Mucosa of descending colon (tissue), 3 donors: ENCODE measurements at regions not wholly inside any gene's neighbourhood (a gene's known extent, or its start where the extent isn't known, plus 50 kb on each side); places are given as distances from the start of the nearest gene placed in this dataset.
A peak's percentile ranks its signal among the peaks of the same experiment; 100 is the strongest.

ENCODE experiments used
- ATAC-seq: fragments of 200-7000 bp; cut with Tn5 transposase; one replicate; pipeline ENCODE4 v1.9.1; 2020; ENCODE audit warnings: mild to moderate bottlenecking, moderate library complexity
- DNase-seq, 3 donors: peaks; one replicate each; pipeline ENCODE4 v3.0.0-alpha.2; 2020
- H3K36me3 ChIP-seq: fragments of 200-600 bp; one replicate; pipeline ENCODE4 v1.8.0; 2021; ENCODE audit warnings: low read depth, mild to moderate bottlenecking
- H3K4me1 ChIP-seq: fragments of 200-600 bp; one replicate; pipeline ENCODE4 v1.8.0; 2021; ENCODE audit warnings: low read depth, mild to moderate bottlenecking
- H3K4me3 ChIP-seq: fragments of 200-600 bp; one replicate; pipeline ENCODE4 v1.8.0; 2021; ENCODE audit warnings: mild to moderate bottlenecking
- H3K9me3 ChIP-seq: fragments of 200-600 bp; one replicate; pipeline ENCODE4 v1.8.0; 2021; ENCODE audit warnings: mild to moderate bottlenecking
- CTCF ChIP-seq: fragments of 200-600 bp; IDR thresholded peaks from one replicate; pipeline ENCODE4 v1.8.0; 2022; ENCODE audit warnings: antibody characterized with exemption, mild to moderate bottlenecking
- intact Hi-C, 2 donors: fragments of 100-400 bp; cut with DNase I in 1 of 2; cut with micrococcal nuclease in 1 of 2; formaldehyde crosslinking; loops; one replicate each; pipeline versions ENCODE4 v1.11.0 to v1.11.1; 2022; cut with DNase I, micrococcal nuclease
- donor health status: DM: no; HTN: no; CAD: no; lungs with moderate emphysema.
- donor health status: DM: no; HTN: no; CAD: no.
- donor health status: DM: no; HTN: yes; CAD: no.

GRCh38 chr4:140252141-140252741 is 98.3 kb upstream of the MAML3 start:
- Histone ChIP-seq H3K4me3 (peak overlapping the region; percentile 12), H3K4me1 (peaks cover 3% of the 10 kb centered on the region), H3K9me3 (no peaks in the 10 kb centered on the region), H3K36me3 (no peaks in the 10 kb centered on the region)
- TF ChIP-seq CTCF, result no peak
- peak; percentile 63 for ATAC-seq
- intact Hi-C loops, result loop anchor here (5.0 kb wide), 3 partner anchors 100 to 515 kb away; partner anchors contain the start of gene MAML3 (in 2 of the 2)
- DNase-seq, result peak; percentile 58 to 70 (median 65)

- H3K4me3 ChIP-seq, result no peak overlapping the region
- no peaks in the 10 kb centered on the region for H3K9me3 ChIP-seq
- peaks cover 3% of the 10 kb centered on the region for H3K4me1 ChIP-seq
- no peaks in the 10 kb centered on the region for H3K36me3 ChIP-seq
- no peak for TF ChIP-seq CTCF
- intact Hi-C loops, result loop anchor here (5.0 kb wide), 3 partner anchors 99 to 514 kb away; partner anchors contain the start of gene MAML3 (in 2 of the 2)
- ATAC-seq (no peak), DNase-seq (no peak)
Observed at GRCh38 chr4:140251571-140251970, 97.6 kb upstream of the MAML3 start.

DNA sequence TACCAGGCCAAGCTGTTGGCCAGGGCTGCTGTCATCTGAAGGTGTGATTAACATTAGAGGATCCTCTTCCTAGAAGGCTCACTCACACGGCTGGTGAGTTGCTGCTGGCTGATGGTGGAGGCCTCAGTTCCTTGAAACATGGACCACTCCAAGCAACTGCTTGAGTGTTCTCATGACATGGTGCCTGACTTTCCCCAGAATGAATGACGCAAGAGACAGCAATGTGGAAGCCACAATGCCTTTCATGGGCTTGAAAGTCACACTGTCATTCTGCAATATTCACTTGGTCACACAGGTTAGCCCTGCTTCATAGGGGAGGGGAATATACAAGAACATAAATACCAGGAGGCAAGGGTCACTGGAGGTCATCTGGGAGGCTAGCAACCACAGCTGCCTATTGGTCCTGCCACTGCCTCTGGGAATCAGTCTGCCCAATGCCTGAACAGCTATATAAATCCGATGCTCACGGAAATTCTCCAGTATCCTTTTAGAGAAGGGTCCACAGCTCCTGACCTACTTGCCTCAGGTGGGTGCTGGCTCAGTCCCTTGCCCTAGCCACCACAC is 97.1 kb upstream of the MAML3 start:
- H3K4me1 ChIP-seq, result peaks cover 3% of the 10 kb centered on the region
- no peaks in the 10 kb centered on the region for H3K36me3 ChIP-seq
- no peak for TF ChIP-seq CTCF
- intact Hi-C loops, result loop anchor here (5.0 kb wide), 3 partner anchors 99 to 514 kb away; partner anchors contain the start of gene MAML3 (in 2 of the 2)
- ATAC-seq (no peak), DNase-seq (no peak)
- H3K9me3 ChIP-seq, result no peaks in the 10 kb centered on the region
- H3K4me3 ChIP-seq, result no peak overlapping the region

DNA sequence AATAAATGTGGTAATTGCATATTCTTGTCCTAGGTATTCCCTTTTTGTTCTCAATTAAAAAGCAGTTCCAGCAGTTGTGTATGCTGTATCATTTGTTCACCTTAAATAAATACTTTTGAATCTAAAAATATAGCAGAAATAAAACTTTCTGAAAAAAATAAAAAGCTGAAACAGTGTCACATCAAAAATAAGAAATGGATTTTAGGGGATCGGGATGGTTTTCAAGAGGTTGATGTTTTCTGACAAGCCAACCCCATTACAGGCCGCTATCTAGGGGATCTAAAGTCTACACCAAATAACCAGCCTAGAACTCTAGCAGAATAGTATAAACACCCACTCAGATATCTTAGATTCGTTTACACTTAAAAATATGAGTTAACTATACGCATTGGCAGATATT is 95.4 kb upstream of the MAML3 start:
- intact Hi-C loops, result no loop called here
- DNase-seq (no peak), ATAC-seq (no peak)
- Histone ChIP-seq H3K4me3 (no peak overlapping the region), H3K9me3 (no peaks in the 10 kb centered on the region), H3K4me1 (peaks cover 3% of the 10 kb centered on the region), H3K36me3 (no peaks in the 10 kb centered on the region)
- TF ChIP-seq CTCF, result no peak

DNA sequence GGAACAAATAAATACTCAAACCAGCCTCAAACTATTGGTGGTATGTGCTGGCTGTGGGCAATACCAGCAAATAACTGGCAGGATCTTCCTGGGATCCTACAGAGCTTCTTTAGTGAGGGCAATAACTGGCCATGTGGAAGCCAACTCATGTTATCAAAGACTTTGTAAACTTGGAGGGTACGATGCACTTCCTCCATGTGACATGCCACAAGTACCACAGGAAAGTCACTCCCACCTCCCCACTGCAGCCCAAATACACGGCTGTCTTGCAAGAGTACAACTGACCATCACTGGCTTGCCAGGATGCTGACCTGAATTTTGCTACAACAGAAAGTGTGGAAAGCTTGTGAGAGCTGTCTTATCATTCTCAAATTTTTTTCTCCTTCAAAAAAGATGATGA is 93.3 kb upstream of the MAML3 start:
- no peak for TF ChIP-seq CTCF
- Histone ChIP-seq H3K4me1 (peaks cover 9% of the 10 kb centered on the region), H3K36me3 (no peaks in the 10 kb centered on the region), H3K4me3 (no peak overlapping the region), H3K9me3 (no peaks in the 10 kb centered on the region)
- no peak for DNase-seq
- intact Hi-C loops, result no loop called here
- no peak for ATAC-seq
